ENCODE measurements at regions not wholly inside any gene's neighbourhood (a gene's known extent, or its start where the extent isn't known, plus 50 kb on each side); places are given as distances from the start of the nearest gene placed in this dataset.

GRCh38 chr11:10371926-10372641, 67.2 kb downstream of the ADM start:
- Mint-ChIP-seq H3K4me3 (no peak overlapping the region), H3K4me1 (peaks cover 37% of the 10 kb centered on the region), H3K27me3 (ENCODE audit: low read depth) (no peaks in the 10 kb centered on the region), H3K27ac (no peak overlapping the region), H3K36me3 (ENCODE audit: low read depth) (no peaks in the 10 kb centered on the region), H3K9me3 (peaks cover 13% of the 10 kb centered on the region)
- TF ChIP-seq, protein P1, sequence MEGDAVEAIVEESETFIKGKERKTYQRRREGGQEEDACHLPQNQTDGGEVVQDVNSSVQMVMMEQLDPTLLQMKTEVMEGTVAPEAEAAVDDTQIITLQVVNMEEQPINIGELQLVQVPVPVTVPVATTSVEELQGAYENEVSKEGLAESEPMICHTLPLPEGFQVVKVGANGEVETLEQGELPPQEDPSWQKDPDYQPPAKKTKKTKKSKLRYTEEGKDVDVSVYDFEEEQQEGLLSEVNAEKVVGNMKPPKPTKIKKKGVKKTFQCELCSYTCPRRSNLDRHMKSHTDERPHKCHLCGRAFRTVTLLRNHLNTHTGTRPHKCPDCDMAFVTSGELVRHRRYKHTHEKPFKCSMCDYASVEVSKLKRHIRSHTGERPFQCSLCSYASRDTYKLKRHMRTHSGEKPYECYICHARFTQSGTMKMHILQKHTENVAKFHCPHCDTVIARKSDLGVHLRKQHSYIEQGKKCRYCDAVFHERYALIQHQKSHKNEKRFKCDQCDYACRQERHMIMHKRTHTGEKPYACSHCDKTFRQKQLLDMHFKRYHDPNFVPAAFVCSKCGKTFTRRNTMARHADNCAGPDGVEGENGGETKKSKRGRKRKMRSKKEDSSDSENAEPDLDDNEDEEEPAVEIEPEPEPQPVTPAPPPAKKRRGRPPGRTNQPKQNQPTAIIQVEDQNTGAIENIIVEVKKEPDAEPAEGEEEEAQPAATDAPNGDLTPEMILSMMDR (IDR thresholded peaks at IDR 0.05; ENCODE audit: unreplicated experiment in 3 of 3): no peak

DNA sequence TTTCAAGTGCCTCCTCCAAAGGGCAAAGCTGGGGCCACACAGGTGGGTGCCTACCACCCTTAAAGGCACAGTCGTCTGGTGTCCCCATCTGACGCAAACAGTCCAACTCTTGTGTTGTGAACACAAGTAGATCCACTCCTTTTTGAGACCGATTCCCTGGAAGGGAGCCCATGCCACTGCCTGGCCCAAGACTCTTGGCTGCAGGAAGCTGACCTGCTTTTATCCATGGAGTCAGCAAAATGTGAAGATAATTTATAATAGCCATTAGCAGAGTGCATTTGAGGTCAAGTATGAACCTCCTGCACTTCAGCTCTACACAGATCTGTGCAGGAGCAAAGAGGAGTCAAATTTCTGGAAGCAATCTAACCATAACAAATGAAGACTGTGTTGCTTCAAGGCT, 68.5 kb downstream of the ADM start:
- TF ChIP-seq, protein P1 (IDR thresholded peaks at IDR 0.05; ENCODE audit: unreplicated experiment in 3 of 3): no peak
- H3K27ac Mint-ChIP-seq: peak overlapping the region; percentile 12 to 88 (median 55)
- H3K4me3 Mint-ChIP-seq: no peak overlapping the region
- H3K9me3 Mint-ChIP-seq: peaks cover 13% of the 10 kb centered on the region
- H3K36me3 Mint-ChIP-seq (ENCODE audit: low read depth): no peaks in the 10 kb centered on the region
- H3K4me1 Mint-ChIP-seq: peaks cover 31% of the 10 kb centered on the region
- peaks cover under 1% of the 10 kb centered on the region for H3K27me3 Mint-ChIP-seq (ENCODE audit: low read depth)

GRCh38 chr11:10373929-10374328, 69.1 kb downstream of the ADM start:
- Mint-ChIP-seq H3K36me3 (ENCODE audit: low read depth) (no peaks in the 10 kb centered on the region), H3K27ac (peak overlapping the region; percentile 54 to 88 (median 58)), H3K4me1 (peaks cover 31% of the 10 kb centered on the region), H3K27me3 (ENCODE audit: low read depth) (peaks cover 3% of the 10 kb centered on the region), H3K9me3 (peaks cover 10% of the 10 kb centered on the region), H3K4me3 (no peak overlapping the region)
- TF ChIP-seq, protein P1 (IDR thresholded peaks at IDR 0.05; ENCODE audit: unreplicated experiment in 3 of 3): no peak

- Mint-ChIP-seq H3K36me3 (ENCODE audit: low read depth) (no peaks in the 10 kb centered on the region), H3K4me1 (peaks cover 34% of the 10 kb centered on the region), H3K4me3 (no peak overlapping the region), H3K27ac (peak overlapping the region; percentile 12 to 58 (median 54)), H3K9me3 (peaks cover 9% of the 10 kb centered on the region), H3K27me3 (ENCODE audit: low read depth) (peaks cover 3% of the 10 kb centered on the region)
- TF ChIP-seq, protein P1 (IDR thresholded peaks at IDR 0.05; ENCODE audit: unreplicated experiment in 3 of 3): no peak
Observed at GRCh38 chr11:10374386-10374785, 69.5 kb downstream of the ADM start.

DNA sequence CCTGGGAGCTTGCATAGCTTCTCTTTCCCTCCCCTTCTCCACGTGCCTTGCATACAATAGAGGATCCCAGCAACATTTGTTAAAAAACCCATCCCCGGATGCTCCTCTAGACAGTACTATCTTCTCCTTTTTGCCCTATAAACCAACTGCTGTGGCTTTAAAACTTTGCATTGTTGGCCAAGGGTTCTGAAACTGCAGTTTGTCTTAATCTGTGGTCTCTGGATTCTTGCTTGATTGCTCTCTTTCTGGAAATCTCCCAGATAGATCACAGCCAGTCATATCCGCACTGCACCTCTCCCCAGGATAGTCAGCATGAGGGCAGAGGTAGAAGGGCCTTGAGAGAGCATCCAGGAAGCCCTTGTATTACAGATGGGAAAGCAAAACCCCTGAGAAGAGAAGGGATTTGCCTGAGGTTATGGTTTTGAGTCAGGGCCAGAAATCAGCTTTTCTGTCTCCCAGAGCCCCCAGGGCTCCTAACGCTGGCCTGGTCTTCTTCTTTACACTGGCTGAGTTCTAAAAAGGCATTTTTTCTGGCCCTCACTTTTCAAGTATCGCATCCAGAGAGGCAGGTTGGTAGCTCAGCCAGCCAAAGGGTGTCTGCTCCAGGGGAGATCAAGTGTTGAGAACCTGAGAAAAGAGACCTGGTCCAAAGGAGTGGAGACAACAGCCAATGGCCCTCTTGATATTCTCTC, 70.6 kb downstream of the ADM start:
- H3K27ac Mint-ChIP-seq: peak overlapping the region; percentile 19 to 86 (median 54)
- TF ChIP-seq, protein P1 (IDR thresholded peaks at IDR 0.05; ENCODE audit: unreplicated experiment in 3 of 3): no peak
- peaks cover 36% of the 10 kb centered on the region for H3K4me1 Mint-ChIP-seq
- H3K9me3 Mint-ChIP-seq: peaks cover 2% of the 10 kb centered on the region
- H3K4me3 Mint-ChIP-seq: peak overlapping the region in 1 of 3 experiments; percentile 15
- peaks cover 3% of the 10 kb centered on the region for H3K27me3 Mint-ChIP-seq (ENCODE audit: low read depth)
- H3K36me3 Mint-ChIP-seq (ENCODE audit: low read depth): no peaks in the 10 kb centered on the region

Measured in nephron (organoid).